Astrocyte (in vitro differentiated cells and primary cell): ENCODE measurements at regions not wholly inside any gene's neighbourhood (a gene's known extent, or its start where the extent isn't known, plus 50 kb on each side); places are given as distances from the start of the nearest gene placed in this dataset.

Experiments used
- CTCF ChIP-seq: IDR thresholded peaks from 2 replicates; pipeline ENCODE4 v1.5.1; 2011; ENCODE audit warnings: low read depth, mild to moderate bottlenecking, inconsistent platforms, low read length, moderate library complexity; ENCODE audit not compliant: insufficient read depth
- EZH2 ChIP-seq: IDR thresholded peaks from 2 replicates; pipeline ENCODE4 v1.6.1; 2012; ENCODE audit warnings: mild to moderate bottlenecking, low read length, inconsistent platforms; ENCODE audit not compliant: insufficient read depth

GRCh38 chr13:34578471-34578870 is 363.6 kb upstream of the NBEA start:
- TF ChIP-seq CTCF (no peak), EZH2 (no peak)
